Vagina (tissue), 2 donors: ENCODE measurements at regions not wholly inside any gene's neighbourhood (a gene's known extent, or its start where the extent isn't known, plus 50 kb on each side); places are given as distances from the start of the nearest gene placed in this dataset.

Experiments used
- CTCF ChIP-seq, 3 experiments: fragments of 450-650 bp in 2 of 3; fragments of 200-600 bp in 1 of 3; sonication (generic) in 1 of 3; IDR thresholded peaks; one replicate each; pipeline ENCODE4 v1.5.1; 2017 to 2019; ENCODE audit warnings: antibody characterized with exemption in 3 of 3, mild to moderate bottlenecking in 2 of 3, moderate library complexity in 2 of 3
- POLR2A ChIP-seq, 2 donors: fragments of 450-650 bp; IDR thresholded peaks; one replicate each; pipeline ENCODE4 v1.6.1; 2017; ENCODE audit warnings: antibody characterized with exemption in 2 of 2, mild to moderate bottlenecking in 2 of 2, moderate library complexity in 2 of 2

GRCh38 chr2:122236152-122236874 lies 480.9 kb downstream of the TSN start:
- TF ChIP-seq CTCF (IDR thresholded peaks at IDR 0.05) (no peak), POLR2A (IDR thresholded peaks at IDR 0.05) (no peak)
